NCI-H345 (cell line): ENCODE measurements at regions not wholly inside any gene's neighbourhood (a gene's known extent, or its start where the extent isn't known, plus 50 kb on each side); places are given as distances from the start of the nearest gene placed in this dataset.
A peak's percentile ranks its signal among the peaks of the same experiment; 100 is the strongest.
"Not testable (repeated sequence)": the region's sequence is repeated elsewhere in the genome, so short reads cannot be mapped to it uniquely, and the experiment has no call there.

Experiments
- DNase-seq: peaks from one replicate; lab custom pipeline; 2025; lab: John Stamatoyannopoulos, UW

- DNase-seq: not testable (repeated sequence)
These were observed 109.4 kb upstream of the SGIP1 start for GRCh38 chr1:66424530-66424929.

- DNase-seq: no peak
These were observed 107.6 kb upstream of the SGIP1 start for GRCh38 chr1:66426239-66426853.

- not testable (repeated sequence) for DNase-seq
These were observed 103.1 kb upstream of the SGIP1 start for GRCh38 chr1:66430815-66431214.

- no peak for DNase-seq
These were observed 102.0 kb upstream of the SGIP1 start for GRCh38 chr1:66431999-66432398.

GRCh38 chr1:66433611-66434010 lies 100.3 kb upstream of the SGIP1 start:
- no peak for DNase-seq

- no peak for DNase-seq
These were observed 99.9 kb upstream of the SGIP1 start for GRCh38 chr1:66434096-66434495.

GRCh38 chr1:66435541-66435940 lies 98.4 kb upstream of the SGIP1 start:
- no peak for DNase-seq

- DNase-seq: no peak
These were observed 97.4 kb upstream of the SGIP1 start for GRCh38 chr1:66436378-66437135.

GRCh38 chr1:66437136-66437401 lies 96.9 kb upstream of the SGIP1 start:
- DNase-seq: no peak

GRCh38 chr1:66438062-66438461 lies 95.9 kb upstream of the SGIP1 start:
- no peak for DNase-seq

- DNase-seq: no peak
These were observed 95.5 kb upstream of the SGIP1 start for GRCh38 chr1:66438501-66438900.

- no peak for DNase-seq
These were observed 94.8 kb upstream of the SGIP1 start for GRCh38 chr1:66439031-66439740.

- no peak for DNase-seq
These were observed 90.2 kb upstream of the SGIP1 start for GRCh38 chr1:66443793-66444192.

GRCh38 chr1:66444438-66445265 lies 89.3 kb upstream of the SGIP1 start:
- DNase-seq: no peak

GRCh38 chr1:66445492-66446181 lies 88.3 kb upstream of the SGIP1 start:
- DNase-seq: no peak

- DNase-seq: peak; percentile 69
These were observed 87.5 kb upstream of the SGIP1 start for GRCh38 chr1:66446261-66447001.

- DNase-seq: no peak
These were observed 83.9 kb upstream of the SGIP1 start for GRCh38 chr1:66450043-66450514.

GRCh38 chr1:66450847-66451246 lies 83.1 kb upstream of the SGIP1 start:
- DNase-seq: no peak

- no peak for DNase-seq
These were observed 81.8 kb upstream of the SGIP1 start for GRCh38 chr1:66452162-66452561.

- DNase-seq: no peak
These were observed 81.0 kb upstream of the SGIP1 start for GRCh38 chr1:66452982-66453381.

GRCh38 chr1:66455446-66455845 lies 78.5 kb upstream of the SGIP1 start:
- DNase-seq: no peak
